Mesodermal cell (in vitro differentiated cells): ENCODE measurements at regions not wholly inside any gene's neighbourhood (a gene's known extent, or its start where the extent isn't known, plus 50 kb on each side); places are given as distances from the start of the nearest gene placed in this dataset.

ENCODE experiments used
- H3K27ac ChIP-seq: 2 replicates; pipeline ENCODE4 v1.7.0; 2013; ENCODE audit warnings: mild to moderate bottlenecking, low read depth, low read length, moderate library complexity; ENCODE audit not compliant: severe bottlenecking
- H3K36me3 ChIP-seq: 2 replicates; pipeline ENCODE4 v1.7.1; 2013; ENCODE audit warnings: mild to moderate bottlenecking, low read length, moderate library complexity; ENCODE audit not compliant: control insufficient read depth, insufficient read depth
- H3K4me1 ChIP-seq: one replicate; pipeline ENCODE4 v1.7.1; 2013; ENCODE audit warnings: mild to moderate bottlenecking, low read length; ENCODE audit not compliant: insufficient read depth, control insufficient read depth, poor library complexity, severe bottlenecking
- H3K4me3 ChIP-seq: 2 replicates; pipeline ENCODE4 v1.7.0; 2013; ENCODE audit warnings: low read length, control low read depth, mild to moderate bottlenecking; ENCODE audit not compliant: insufficient read depth, poor library complexity, severe bottlenecking; ENCODE audit errors: extremely low read depth
- H3K9me3 ChIP-seq: 2 replicates; pipeline ENCODE4 v1.7.1; 2013; ENCODE audit warnings: mild to moderate bottlenecking, low read length, moderate library complexity; ENCODE audit not compliant: control insufficient read depth
- WGBS, 2 experiments: methylation state at CpG; one replicate each; pipeline ENCODE4 v1.1.5; 2013; ENCODE audit warnings: missing lambda C conversion rate in 2 of 2; ENCODE audit not compliant: insufficient coverage in 2 of 2; 5-methylcytosine and 5-hydroxymethylcytosine counted together

GRCh38 chr14:22152161-22152870 is 436.7 kb downstream of the DAD1 start:
- Histone ChIP-seq H3K27ac (no peak overlapping the region), H3K9me3 (peaks cover 12% of the 10 kb centered on the region), H3K4me3 (no peak overlapping the region), H3K36me3 (no peaks in the 10 kb centered on the region), H3K4me1 (no peaks in the 10 kb centered on the region)
- 83 to 86% methylated on average over 1 to 2 of the region's 3 CpGs for WGBS, 2 experiments

- Histone ChIP-seq H3K4me3 (no peak overlapping the region), H3K4me1 (no peaks in the 10 kb centered on the region), H3K9me3 (peaks cover 12% of the 10 kb centered on the region), H3K36me3 (no peaks in the 10 kb centered on the region), H3K27ac (no peak overlapping the region)
- 77 to 90% methylated on average over 1 to 3 of the region's 4 CpGs for WGBS, 2 experiments
Measured at GRCh38 chr14:22151121-22151520, 437.9 kb downstream of the DAD1 start.

GRCh38 chr14:22149058-22149457 is 440.0 kb downstream of the DAD1 start:
- H3K27ac ChIP-seq = no peak overlapping the region
- H3K9me3 ChIP-seq = peaks cover 12% of the 10 kb centered on the region
- 100% methylated on average over 1 to 2 of the region's 3 CpGs for WGBS, 2 experiments
- no peaks in the 10 kb centered on the region for H3K36me3 ChIP-seq
- H3K4me1 ChIP-seq = no peaks in the 10 kb centered on the region
- no peak overlapping the region for H3K4me3 ChIP-seq

GRCh38 chr14:22147716-22148115 is 441.3 kb downstream of the DAD1 start:
- no peak overlapping the region for H3K27ac ChIP-seq
- H3K4me1 ChIP-seq = no peaks in the 10 kb centered on the region
- no peaks in the 10 kb centered on the region for H3K36me3 ChIP-seq
- H3K9me3 ChIP-seq = peaks cover 8% of the 10 kb centered on the region
- no peak overlapping the region for H3K4me3 ChIP-seq
- WGBS, 2 experiments = 76 to 100% methylated on average over 1 to 2 of the region's 3 CpGs

GRCh38 chr14:22143363-22143762 is 445.7 kb downstream of the DAD1 start:
- no peaks in the 10 kb centered on the region for H3K9me3 ChIP-seq
- H3K27ac ChIP-seq = no peak overlapping the region
- H3K4me1 ChIP-seq = no peaks in the 10 kb centered on the region
- H3K4me3 ChIP-seq = no peak overlapping the region
- WGBS, 2 experiments = no CpG with 5 or more reads among the region's 2 CpGs
- no peaks in the 10 kb centered on the region for H3K36me3 ChIP-seq

GRCh38 chr14:22140633-22141032 is 448.4 kb downstream of the DAD1 start:
- no peak overlapping the region for H3K4me3 ChIP-seq
- H3K9me3 ChIP-seq = no peaks in the 10 kb centered on the region
- 79 to 80% methylated on average over 2 to 4 of the region's 4 CpGs for WGBS, 2 experiments
- no peak overlapping the region for H3K27ac ChIP-seq
- H3K36me3 ChIP-seq = no peaks in the 10 kb centered on the region
- H3K4me1 ChIP-seq = no peaks in the 10 kb centered on the region

GRCh38 chr14:22131749-22132476 is 457.1 kb downstream of the DAD1 start:
- H3K4me3 ChIP-seq = no peak overlapping the region
- no peaks in the 10 kb centered on the region for H3K9me3 ChIP-seq
- no peaks in the 10 kb centered on the region for H3K4me1 ChIP-seq
- H3K36me3 ChIP-seq = no peaks in the 10 kb centered on the region
- 64 to 67% methylated on average over 1 to 2 of the region's 4 CpGs for WGBS, 2 experiments
- no peak overlapping the region for H3K27ac ChIP-seq

- Histone ChIP-seq H3K9me3 (no peaks in the 10 kb centered on the region), H3K36me3 (no peaks in the 10 kb centered on the region), H3K4me1 (no peaks in the 10 kb centered on the region), H3K27ac (no peak overlapping the region), H3K4me3 (no peak overlapping the region)
- 83 to 90% methylated on average over 6 to 7 of the region's 8 CpGs for WGBS, 2 experiments
Measured at GRCh38 chr14:22124073-22124613, 450.5 kb upstream of the OR4E1 start.

GRCh38 chr14:22122829-22123560 is 449.4 kb upstream of the OR4E1 start:
- Histone ChIP-seq H3K9me3 (no peaks in the 10 kb centered on the region), H3K36me3 (no peaks in the 10 kb centered on the region), H3K27ac (no peak overlapping the region), H3K4me3 (no peak overlapping the region), H3K4me1 (no peaks in the 10 kb centered on the region)
- WGBS, 2 experiments = 93 to 100% methylated on average over 1 to 2 of the region's 3 CpGs

- Histone ChIP-seq H3K9me3 (no peaks in the 10 kb centered on the region), H3K4me3 (no peak overlapping the region), H3K4me1 (no peaks in the 10 kb centered on the region), H3K36me3 (no peaks in the 10 kb centered on the region), H3K27ac (no peak overlapping the region)
- WGBS, 2 experiments = no CpG with 5 or more reads among the region's 4 CpGs
Measured at GRCh38 chr14:22122227-22122818, 448.7 kb upstream of the OR4E1 start.
